Immature natural killer cell (primary cell): ENCODE measurements at regions not wholly inside any gene's neighbourhood (a gene's known extent, or its start where the extent isn't known, plus 50 kb on each side); places are given as distances from the start of the nearest gene placed in this dataset.

Source experiments
- DNase-seq, 3 donors: peaks; one replicate each; pipeline ENCODE4 v3.0.0; 2022; ENCODE audit warnings: mixed read lengths in 1 of 3
- H3K27ac Mint-ChIP-seq, 6 donors: one replicate each; pipeline ENCODE4 v1.8.0; 2020; ENCODE audit warnings: mixed read lengths in 6 of 6, mild to moderate bottlenecking in 5 of 6, inconsistent platforms in 4 of 6, moderate library complexity in 3 of 6
- H3K27me3 Mint-ChIP-seq, 3 donors: one replicate each; pipeline ENCODE4 v1.8.0; 2020 to 2021; ENCODE audit warnings: low read depth in 3 of 3, mild to moderate bottlenecking in 3 of 3, mixed read lengths in 3 of 3, moderate library complexity in 3 of 3, inconsistent platforms in 1 of 3
- H3K36me3 Mint-ChIP-seq, 3 donors: one replicate each; pipeline ENCODE4 v1.8.0; 2020; ENCODE audit warnings: mixed read lengths in 3 of 3, inconsistent platforms in 2 of 3, mild to moderate bottlenecking in 2 of 3
- H3K4me1 Mint-ChIP-seq, 2 donors: one replicate each; pipeline ENCODE4 v1.8.0; 2020; ENCODE audit warnings: inconsistent platforms in 2 of 2, mild to moderate bottlenecking in 2 of 2, mixed read lengths in 2 of 2, moderate library complexity in 1 of 2
- H3K4me3 Mint-ChIP-seq, 5 donors: one replicate each; pipeline ENCODE4 v1.8.0; 2020; ENCODE audit warnings: mild to moderate bottlenecking in 5 of 5, mixed read lengths in 5 of 5, inconsistent platforms in 3 of 5, moderate library complexity in 3 of 5
- H3K9me3 Mint-ChIP-seq, 6 donors: one replicate each; pipeline ENCODE4 v1.8.0; 2020; ENCODE audit warnings: mild to moderate bottlenecking in 6 of 6, mixed read lengths in 6 of 6, inconsistent platforms in 4 of 6, moderate library complexity in 3 of 6

GRCh38 chr12:100675432-100675831, 101.9 kb downstream of the GAS2L3 start:
- Mint-ChIP-seq H3K4me3 (no peak overlapping the region), H3K4me1 (no peaks in the 10 kb centered on the region), H3K9me3 (peaks cover 0 to 2% (median 0%) of the 10 kb centered on the region in 6 donors), H3K27ac (no peak overlapping the region), H3K27me3 (peaks cover 0 to 2% (median 0%) of the 10 kb centered on the region in 3 donors), H3K36me3 (no peaks in the 10 kb centered on the region)
- DNase-seq, result no peak

GRCh38 chr12:100681074-100681473, 107.6 kb downstream of the GAS2L3 start:
- no peak overlapping the region for H3K4me3 Mint-ChIP-seq
- peaks cover 0 to 8% (median 6%) of the 10 kb centered on the region in 6 donors for H3K9me3 Mint-ChIP-seq
- H3K27me3 Mint-ChIP-seq, result no peaks in the 10 kb centered on the region
- DNase-seq, result no peak
- no peaks in the 10 kb centered on the region for H3K4me1 Mint-ChIP-seq
- no peak overlapping the region for H3K27ac Mint-ChIP-seq
- peaks cover 0 to 3% (median 0%) of the 10 kb centered on the region in 3 donors for H3K36me3 Mint-ChIP-seq

- DNase-seq, result no peak
- Mint-ChIP-seq H3K36me3 (peaks cover 0 to 5% (median 0%) of the 10 kb centered on the region in 3 donors), H3K4me1 (no peaks in the 10 kb centered on the region), H3K27ac (no peak overlapping the region), H3K27me3 (peaks cover 0 to 2% (median 2%) of the 10 kb centered on the region in 3 donors), H3K4me3 (no peak overlapping the region), H3K9me3 (peaks cover 0 to 12% (median 7%) of the 10 kb centered on the region in 6 donors)
Measured at GRCh38 chr12:100682178-100682577, 108.7 kb downstream of the GAS2L3 start.

GRCh38 chr12:100687686-100688085, 106.9 kb upstream of the ANO4 start:
- Mint-ChIP-seq H3K27ac (no peak overlapping the region), H3K36me3 (peaks cover 0 to 5% (median 0%) of the 10 kb centered on the region in 3 donors), H3K4me3 (no peak overlapping the region), H3K9me3 (peaks cover 0 to 12% (median 9%) of the 10 kb centered on the region in 6 donors), H3K4me1 (no peaks in the 10 kb centered on the region), H3K27me3 (peaks cover 0 to 2% (median 2%) of the 10 kb centered on the region in 3 donors)
- no peak for DNase-seq

GRCh38 chr12:100688451-100688864, 106.1 kb upstream of the ANO4 start:
- no peak for DNase-seq

GRCh38 chr12:100692502-100692901, 102.1 kb upstream of the ANO4 start:
- peaks cover 0 to 7% (median 4%) of the 10 kb centered on the region in 6 donors for H3K9me3 Mint-ChIP-seq
- H3K4me1 Mint-ChIP-seq, result no peaks in the 10 kb centered on the region
- H3K27me3 Mint-ChIP-seq, result no peaks in the 10 kb centered on the region
- no peak overlapping the region for H3K27ac Mint-ChIP-seq
- no peak for DNase-seq
- no peaks in the 10 kb centered on the region for H3K36me3 Mint-ChIP-seq
- H3K4me3 Mint-ChIP-seq, result no peak overlapping the region

More at GRCh38 chr12:100688451-100688864, 106.1 kb upstream of the ANO4 start:
- Mint-ChIP-seq H3K4me1 (no peaks in the 10 kb centered on the region), H3K9me3 (peaks cover 0 to 12% (median 9%) of the 10 kb centered on the region in 6 donors), H3K36me3 (peaks cover 0 to 5% (median 0%) of the 10 kb centered on the region in 3 donors), H3K27me3 (peaks cover 0 to 2% (median 2%) of the 10 kb centered on the region in 3 donors), H3K27ac (no peak overlapping the region), H3K4me3 (no peak overlapping the region)

GRCh38 chr12:100698518-100698917, 96.1 kb upstream of the ANO4 start:
- peaks cover 0 to 3% (median 2%) of the 10 kb centered on the region in 3 donors for H3K27me3 Mint-ChIP-seq
- H3K27ac Mint-ChIP-seq, result no peak overlapping the region
- peaks cover 0 to 5% (median 2%) of the 10 kb centered on the region in 6 donors for H3K9me3 Mint-ChIP-seq
- no peak overlapping the region for H3K4me3 Mint-ChIP-seq
- H3K36me3 Mint-ChIP-seq, result no peaks in the 10 kb centered on the region
- H3K4me1 Mint-ChIP-seq, result no peaks in the 10 kb centered on the region
- DNase-seq, result no peak

- Mint-ChIP-seq H3K27me3 (peaks cover 0 to 3% (median 2%) of the 10 kb centered on the region in 3 donors), H3K36me3 (no peaks in the 10 kb centered on the region), H3K4me3 (no peak overlapping the region), H3K9me3 (peaks cover 0 to 5% (median 2%) of the 10 kb centered on the region in 6 donors), H3K27ac (no peak overlapping the region), H3K4me1 (no peaks in the 10 kb centered on the region)
- no peak for DNase-seq
Measured at GRCh38 chr12:100699209-100699608, 95.4 kb upstream of the ANO4 start.

- peaks cover 0 to 3% (median 2%) of the 10 kb centered on the region in 3 donors for H3K27me3 Mint-ChIP-seq
- H3K9me3 Mint-ChIP-seq, result peaks cover 0 to 4% (median 0%) of the 10 kb centered on the region in 6 donors
- no peaks in the 10 kb centered on the region for H3K4me1 Mint-ChIP-seq
- no peak for DNase-seq
- H3K36me3 Mint-ChIP-seq, result no peaks in the 10 kb centered on the region
- no peak overlapping the region for H3K27ac Mint-ChIP-seq
- no peak overlapping the region for H3K4me3 Mint-ChIP-seq
Measured at GRCh38 chr12:100703337-100703736, 91.2 kb upstream of the ANO4 start.

- Mint-ChIP-seq H3K4me1 (no peaks in the 10 kb centered on the region), H3K27ac (no peak overlapping the region), H3K9me3 (peaks cover 0 to 5% (median 0%) of the 10 kb centered on the region in 6 donors), H3K36me3 (no peaks in the 10 kb centered on the region), H3K27me3 (peaks cover 0 to 3% (median 2%) of the 10 kb centered on the region in 3 donors), H3K4me3 (no peak overlapping the region)
- no peak for DNase-seq
Measured at GRCh38 chr12:100703868-100704267, 90.7 kb upstream of the ANO4 start.

- Mint-ChIP-seq H3K4me3 (no peak overlapping the region), H3K4me1 (no peaks in the 10 kb centered on the region), H3K27ac (no peak overlapping the region), H3K27me3 (peaks cover 0 to 5% (median 0%) of the 10 kb centered on the region in 3 donors), H3K9me3 (peaks cover 0 to 5% (median 0%) of the 10 kb centered on the region in 6 donors), H3K36me3 (no peaks in the 10 kb centered on the region)
- no peak for DNase-seq
Measured at GRCh38 chr12:100706033-100706432, 88.5 kb upstream of the ANO4 start.

- H3K27ac Mint-ChIP-seq, result no peak overlapping the region
- no peaks in the 10 kb centered on the region for H3K4me1 Mint-ChIP-seq
- H3K36me3 Mint-ChIP-seq, result no peaks in the 10 kb centered on the region
- H3K4me3 Mint-ChIP-seq, result no peak overlapping the region
- no peak for DNase-seq
- H3K9me3 Mint-ChIP-seq, result peaks cover 0 to 2% (median 0%) of the 10 kb centered on the region in 6 donors
- peaks cover 0 to 2% (median 0%) of the 10 kb centered on the region in 3 donors for H3K27me3 Mint-ChIP-seq
Measured at GRCh38 chr12:100708591-100708990, 86.0 kb upstream of the ANO4 start.

GRCh38 chr12:100715976-100716944, 78.3 kb upstream of the ANO4 start:
- no peak overlapping the region for H3K27ac Mint-ChIP-seq
- peaks cover 5 to 8% (median 6%) of the 10 kb centered on the region in 3 donors for H3K27me3 Mint-ChIP-seq
- peaks cover 0 to 3% (median 0%) of the 10 kb centered on the region in 3 donors for H3K36me3 Mint-ChIP-seq
- DNase-seq, result no peak
- H3K4me3 Mint-ChIP-seq, result peak overlapping the region in 1 of 5 donors; percentile 50
- peaks cover 0 to 3% (median 0%) of the 10 kb centered on the region in 6 donors for H3K9me3 Mint-ChIP-seq
- H3K4me1 Mint-ChIP-seq, result no peaks in the 10 kb centered on the region
